NT2/D1 (cell line): ENCODE measurements at regions not wholly inside any gene's neighbourhood (a gene's known extent, or its start where the extent isn't known, plus 50 kb on each side); places are given as distances from the start of the nearest gene placed in this dataset.

ENCODE experiments used
- SUZ12 ChIP-seq: IDR thresholded peaks from 2 replicates; pipeline ENCODE4 v1.6.1; 2011; ENCODE audit not compliant: insufficient read length, insufficient read depth; ENCODE audit errors: extremely low read depth
- YY1 ChIP-seq: IDR thresholded peaks from 2 replicates; pipeline ENCODE4 v1.6.1; 2011; ENCODE audit not compliant: insufficient read length, insufficient read depth
- ZNF274 ChIP-seq: IDR thresholded peaks from 2 replicates; pipeline ENCODE4 v1.6.1; 2011; ENCODE audit warnings: mild to moderate bottlenecking, low read depth, low read length

DNA sequence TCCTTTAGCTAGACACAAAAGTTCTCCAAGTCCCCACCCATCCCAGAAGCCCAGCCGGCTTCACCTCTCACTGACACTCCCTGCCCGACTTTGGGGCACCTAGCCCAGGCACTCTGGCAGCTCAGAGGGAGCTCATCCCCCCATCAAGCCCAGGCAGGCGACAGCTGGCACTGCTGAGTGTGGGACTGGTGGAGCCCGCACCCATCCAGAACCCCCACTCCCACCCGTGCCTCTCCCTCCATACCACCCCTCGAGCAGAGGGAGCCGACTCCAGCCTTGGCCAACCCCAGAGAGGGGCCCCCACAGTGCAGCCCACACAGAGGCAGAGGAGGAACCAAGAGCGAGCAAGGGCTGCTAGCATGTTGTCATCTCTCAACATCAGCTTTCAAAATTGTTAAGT, 658.6 kb downstream of the AMY1C start:
- TF ChIP-seq YY1 = no peak
- TF ChIP-seq ZNF274 = no peak
- TF ChIP-seq SUZ12 = no peak
